Activated naive CD4-positive, alpha-beta T cell treated with anti-CD3 and anti-CD28 coated beads, Interleukin-2, amount 50 U/mL, for 72 hours (primary cell): ENCODE measurements at regions not wholly inside any gene's neighbourhood (a gene's known extent, or its start where the extent isn't known, plus 50 kb on each side); places are given as distances from the start of the nearest gene placed in this dataset.

Experiments used
- ATAC-seq, 2 donors: fragments of 150-1000 bp; cut with Tn5 transposase; 2 replicates each; pipeline ENCODE4 v1.10.0; 2021; ENCODE audit warnings: mild to moderate bottlenecking in 2 of 2, moderate library complexity in 2 of 2
- DNase-seq, 2 donors: peaks; one replicate each; pipeline ENCODE4 v3.0.0; 2021 to 2022; ENCODE audit warnings: low spot score in 2 of 2
- H3K27ac Mint-ChIP-seq, 2 donors: one replicate each; pipeline ENCODE4 v1.8.0; 2022; ENCODE audit warnings: mild to moderate bottlenecking in 2 of 2, mixed read lengths in 2 of 2
- H3K36me3 Mint-ChIP-seq, 2 donors: one replicate each; pipeline ENCODE4 v1.8.0; 2022; ENCODE audit warnings: mixed read lengths in 2 of 2
- H3K9me3 Mint-ChIP-seq, 2 donors: one replicate each; pipeline ENCODE4 v1.8.0; 2022; ENCODE audit warnings: mixed read lengths in 2 of 2

DNA sequence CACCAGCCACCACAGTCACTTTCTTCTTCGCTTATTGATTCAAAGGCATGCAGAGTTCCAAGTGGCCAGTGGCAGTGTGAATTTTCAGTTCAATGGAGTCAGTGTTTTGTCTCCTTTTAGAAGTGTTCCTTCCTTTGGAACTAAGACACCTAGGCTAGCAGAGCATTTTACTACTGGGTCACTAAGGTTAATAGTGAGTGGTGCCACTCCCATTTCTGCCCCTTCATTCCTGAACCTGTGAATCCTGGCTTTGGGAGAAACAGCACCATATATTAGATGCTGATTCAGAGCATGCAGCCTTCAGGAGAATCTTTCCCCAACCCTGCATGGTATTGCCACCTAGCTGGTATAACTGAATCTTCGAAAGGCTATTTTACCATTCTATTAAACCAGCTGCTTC lies 312.7 kb downstream of the HRH4 start:
- Mint-ChIP-seq H3K36me3 (no peaks in the 10 kb centered on the region), H3K9me3 (no peaks in the 10 kb centered on the region), H3K27ac (no peak overlapping the region)
- no peak for ATAC-seq
- DNase-seq, result no peak

DNA sequence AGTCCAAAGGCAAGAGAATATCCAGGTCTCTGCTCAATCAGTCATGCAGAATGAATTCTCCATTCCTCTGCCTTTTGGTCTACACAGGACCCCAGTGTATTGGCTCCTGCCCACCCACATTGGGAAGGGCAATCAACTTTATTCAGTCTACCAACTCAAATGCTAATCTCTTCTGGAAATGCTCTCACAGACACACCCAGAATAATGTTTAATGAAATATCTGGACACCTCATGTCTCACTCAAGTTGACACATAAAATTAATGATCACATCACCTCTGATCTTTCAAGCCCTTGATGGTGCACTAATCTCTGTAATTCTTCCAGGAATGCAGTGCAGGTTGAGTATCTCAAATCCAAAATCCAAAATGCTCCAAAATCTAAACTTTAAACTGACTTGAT lies 315.6 kb downstream of the HRH4 start:
- Mint-ChIP-seq H3K9me3 (no peaks in the 10 kb centered on the region), H3K27ac (no peak overlapping the region), H3K36me3 (no peaks in the 10 kb centered on the region)
- ATAC-seq, result no peak
- no peak for DNase-seq

DNA sequence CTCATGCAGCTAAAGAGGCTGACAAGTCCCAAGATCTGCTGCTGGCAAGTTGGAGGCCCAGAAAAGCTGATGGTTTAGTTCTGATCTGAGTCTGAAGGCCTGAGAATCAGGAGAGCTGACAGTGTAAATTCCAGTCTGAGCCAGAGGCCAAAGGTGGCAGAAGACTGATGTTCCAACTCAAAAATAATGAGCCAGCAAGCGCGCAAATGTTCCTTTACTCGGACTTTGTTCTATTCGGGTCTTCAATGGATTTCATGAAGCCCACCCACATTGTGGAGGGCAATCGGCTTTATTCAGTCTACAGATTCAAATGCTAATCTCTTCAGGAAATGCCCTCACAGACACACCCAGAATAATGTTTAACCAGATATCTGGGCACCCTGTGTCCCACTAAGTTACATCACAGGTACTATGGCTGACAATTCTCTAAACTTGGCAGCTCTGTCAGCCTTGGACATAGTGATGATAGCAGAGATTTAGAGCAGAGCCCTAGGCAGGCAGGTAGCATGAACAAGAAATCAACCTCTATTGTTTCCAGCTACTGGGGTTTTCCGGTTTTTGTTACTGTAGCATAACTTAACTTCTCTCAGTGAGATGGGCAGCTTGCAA lies 318.5 kb downstream of the HRH4 start:
- DNase-seq (no peak), ATAC-seq (no peak)
- Mint-ChIP-seq H3K9me3 (no peaks in the 10 kb centered on the region), H3K27ac (no peak overlapping the region), H3K36me3 (no peaks in the 10 kb centered on the region)

DNA sequence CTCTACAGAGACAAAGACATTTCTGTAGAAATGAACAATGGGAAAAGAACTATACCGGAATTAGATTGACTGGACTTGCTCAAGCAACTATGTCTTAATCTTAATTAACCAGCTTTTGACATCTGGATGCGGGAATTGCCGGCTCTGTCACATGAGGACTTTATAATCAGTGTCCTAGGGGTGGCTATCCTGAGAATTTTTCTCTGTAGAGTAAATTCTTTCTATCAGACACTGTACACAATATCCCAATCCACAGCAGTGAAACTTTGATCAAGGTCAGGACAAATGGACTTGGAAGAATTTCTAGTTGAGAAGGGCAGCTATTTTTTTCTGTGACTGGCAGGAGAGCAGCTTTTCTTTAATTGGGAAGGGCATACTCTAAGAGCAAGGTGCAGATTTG lies 322.1 kb downstream of the HRH4 start:
- Mint-ChIP-seq H3K27ac (no peak overlapping the region), H3K9me3 (no peaks in the 10 kb centered on the region), H3K36me3 (no peaks in the 10 kb centered on the region)
- ATAC-seq (no peak), DNase-seq (no peak)

DNA sequence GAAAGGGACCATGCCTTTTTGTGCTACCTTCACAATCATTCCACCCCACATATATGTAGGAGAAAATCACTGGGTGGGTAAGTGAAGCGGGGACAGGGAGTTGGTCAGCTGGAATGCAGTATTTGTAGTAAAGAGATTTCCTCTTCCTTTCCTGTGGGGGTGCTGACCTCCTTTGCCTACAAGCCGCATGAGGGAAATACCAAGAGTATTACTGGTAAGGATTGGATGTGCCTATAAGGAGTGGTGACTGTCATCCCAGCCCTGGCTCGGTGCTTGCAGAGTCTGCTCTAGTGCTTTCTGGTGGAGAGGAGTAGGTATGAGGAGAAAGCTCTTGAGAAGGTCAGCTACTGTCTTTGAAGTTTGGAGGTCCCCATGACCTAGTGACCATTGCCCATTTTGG lies 324.6 kb downstream of the HRH4 start:
- Mint-ChIP-seq H3K27ac (no peak overlapping the region), H3K36me3 (no peaks in the 10 kb centered on the region), H3K9me3 (peaks cover 8 to 11% of the 10 kb centered on the region in 2 donors)
- ATAC-seq (no peak), DNase-seq (no peak)

DNA sequence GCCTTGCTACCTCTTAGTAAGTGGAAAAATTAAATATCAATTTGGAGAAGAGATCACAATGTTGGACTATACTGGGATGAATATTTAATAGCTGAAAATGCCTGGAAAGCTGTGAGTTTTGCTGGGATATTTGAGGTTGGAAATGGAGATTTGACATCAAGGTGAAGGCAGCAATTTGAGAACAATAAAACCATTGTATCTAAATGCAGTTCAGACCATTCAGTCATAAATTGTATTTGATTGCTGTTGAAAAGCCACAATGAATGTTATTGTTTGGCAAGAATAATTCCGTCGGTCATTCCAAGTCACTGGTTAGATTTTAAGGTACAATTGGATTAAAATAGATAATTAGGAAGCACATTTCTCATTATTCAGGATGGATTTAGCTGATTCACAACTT lies 325.6 kb downstream of the HRH4 start:
- ATAC-seq, result no peak
- H3K9me3 Mint-ChIP-seq, result peaks cover 11 to 13% of the 10 kb centered on the region in 2 donors
- no peak for DNase-seq
- no peak overlapping the region for H3K27ac Mint-ChIP-seq
- H3K36me3 Mint-ChIP-seq, result no peaks in the 10 kb centered on the region

DNA sequence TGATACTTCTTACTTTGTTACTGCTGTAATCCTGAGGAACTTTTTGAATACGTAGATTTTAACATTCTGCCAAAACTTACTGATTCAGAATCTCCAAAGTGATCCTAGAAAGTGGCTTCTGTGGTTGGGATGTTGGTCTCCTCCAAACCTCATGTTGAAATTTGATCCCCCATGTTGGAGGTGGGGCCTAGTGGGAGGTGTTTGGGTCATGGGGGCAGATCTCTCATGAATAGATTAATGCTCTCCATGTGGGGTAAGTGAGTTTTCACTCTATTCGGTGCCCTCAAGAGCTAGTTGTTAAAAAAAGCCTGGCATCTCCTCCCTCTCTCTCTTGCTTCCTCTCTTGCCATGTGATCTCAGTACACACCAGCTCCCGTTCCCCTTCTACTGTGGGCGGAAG lies 329.9 kb downstream of the HRH4 start:
- no peak for DNase-seq
- no peak for ATAC-seq
- Mint-ChIP-seq H3K9me3 (peaks cover 11 to 13% of the 10 kb centered on the region in 2 donors), H3K27ac (no peak overlapping the region), H3K36me3 (no peaks in the 10 kb centered on the region)

DNA sequence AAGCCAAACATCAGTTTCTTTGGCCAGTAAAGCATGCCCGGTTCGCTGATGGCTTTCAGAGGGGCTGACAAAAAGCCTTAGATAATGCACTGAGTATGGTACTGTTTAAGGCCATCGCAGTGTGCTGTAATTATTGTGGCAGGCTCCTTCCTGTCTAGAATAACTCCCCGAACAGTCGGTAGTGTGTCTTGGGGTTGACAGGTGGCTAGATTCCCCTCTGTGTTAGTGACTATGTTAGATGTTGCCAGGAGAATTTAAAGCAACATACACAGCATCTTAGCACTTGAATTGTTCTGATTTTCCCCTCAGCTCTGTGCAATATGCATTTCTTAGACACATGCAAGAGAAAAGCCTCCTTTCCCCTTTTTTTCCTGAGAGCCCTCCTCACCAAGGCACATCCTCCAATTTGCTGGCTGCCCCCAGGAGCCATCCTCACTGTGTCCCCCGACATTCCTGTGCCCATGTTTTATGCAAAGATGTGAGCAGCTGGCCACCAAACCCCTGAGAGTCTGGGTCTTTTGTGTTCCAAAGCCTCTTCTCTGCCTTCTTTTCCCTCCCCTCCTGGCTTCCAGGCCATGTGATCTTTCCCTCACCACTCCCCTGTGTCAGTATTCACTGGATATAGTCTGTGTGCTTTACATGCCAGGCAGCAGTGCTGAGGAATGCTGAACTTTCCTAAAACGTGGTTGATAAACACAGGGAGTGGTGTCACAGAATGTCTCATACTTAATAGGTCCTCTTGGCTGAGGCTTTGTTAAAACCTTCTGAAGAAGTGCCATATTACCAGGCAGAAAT lies 331.5 kb downstream of the HRH4 start:
- ATAC-seq, result no peak
- Mint-ChIP-seq H3K27ac (no peak overlapping the region), H3K36me3 (no peaks in the 10 kb centered on the region), H3K9me3 (peaks cover 11 to 13% of the 10 kb centered on the region in 2 donors)
- no peak for DNase-seq

DNA sequence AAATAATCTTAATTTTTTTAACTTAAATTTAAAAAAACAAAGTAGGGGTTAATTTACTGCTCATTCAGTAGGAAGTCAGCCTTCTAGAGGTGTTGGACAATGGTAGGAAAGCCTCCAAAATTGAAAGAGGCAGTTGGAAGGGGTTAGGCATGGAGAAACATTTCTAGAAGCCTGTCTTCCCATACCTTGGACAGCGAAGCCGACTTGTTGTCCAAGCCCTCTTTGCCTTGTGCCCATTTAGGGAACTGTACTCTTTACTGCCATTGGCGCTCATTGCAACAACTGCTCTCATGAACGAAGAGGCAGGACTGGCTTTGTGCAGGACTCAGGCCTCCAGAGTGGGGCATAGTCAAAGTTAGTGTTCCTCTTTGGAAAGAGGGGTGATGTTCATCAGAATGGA lies 333.3 kb downstream of the HRH4 start:
- H3K27ac Mint-ChIP-seq, result no peak overlapping the region
- ATAC-seq (no peak), DNase-seq (no peak)
- H3K36me3 Mint-ChIP-seq, result no peaks in the 10 kb centered on the region
- H3K9me3 Mint-ChIP-seq, result peaks cover 3 to 8% of the 10 kb centered on the region in 2 donors

DNA sequence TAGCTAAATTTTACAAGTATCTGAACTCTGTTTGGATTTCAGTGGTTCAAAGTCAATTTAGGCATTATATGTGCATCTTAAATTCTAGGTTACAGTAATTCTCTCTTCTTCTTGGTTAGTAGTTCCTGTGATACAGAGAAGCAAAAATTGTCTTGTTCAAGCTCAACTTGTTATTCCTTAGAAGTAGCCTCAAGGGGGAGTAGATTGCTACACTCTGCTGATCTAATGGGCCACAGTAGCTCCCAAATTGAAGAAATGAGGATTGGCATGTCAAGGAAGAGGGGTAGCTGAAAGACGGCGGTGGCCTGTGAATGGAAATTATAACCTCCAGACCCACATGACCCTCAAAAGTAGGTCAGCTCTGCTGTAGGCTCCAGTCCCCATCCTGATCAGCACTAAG lies 334.7 kb downstream of the HRH4 start:
- ATAC-seq (no peak), DNase-seq (no peak)
- peaks cover 0 to 4% of the 10 kb centered on the region in 2 donors for H3K9me3 Mint-ChIP-seq
- H3K36me3 Mint-ChIP-seq, result no peaks in the 10 kb centered on the region
- H3K27ac Mint-ChIP-seq, result no peak overlapping the region

DNA sequence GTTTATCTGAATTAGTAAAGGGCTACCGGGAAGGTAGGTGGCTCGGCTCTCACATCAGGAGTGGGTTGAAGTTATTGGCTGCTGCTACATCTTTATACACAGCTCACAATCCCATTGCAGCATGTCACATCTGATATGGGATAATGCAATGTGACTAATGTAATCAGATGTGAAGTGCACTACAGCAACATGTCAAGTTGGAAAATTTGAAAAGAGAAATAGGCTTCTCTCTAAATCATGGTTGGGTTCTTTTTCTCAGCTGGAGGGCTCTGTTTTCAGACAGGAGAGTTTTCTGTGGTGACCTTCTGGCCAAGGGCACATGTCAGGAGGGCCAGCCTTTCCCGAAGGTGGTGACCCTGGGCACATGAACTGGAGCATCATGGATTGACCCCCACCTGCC lies 337.5 kb downstream of the HRH4 start:
- Mint-ChIP-seq H3K9me3 (no peaks in the 10 kb centered on the region), H3K27ac (no peak overlapping the region), H3K36me3 (no peaks in the 10 kb centered on the region)
- ATAC-seq (no peak), DNase-seq (no peak)

DNA sequence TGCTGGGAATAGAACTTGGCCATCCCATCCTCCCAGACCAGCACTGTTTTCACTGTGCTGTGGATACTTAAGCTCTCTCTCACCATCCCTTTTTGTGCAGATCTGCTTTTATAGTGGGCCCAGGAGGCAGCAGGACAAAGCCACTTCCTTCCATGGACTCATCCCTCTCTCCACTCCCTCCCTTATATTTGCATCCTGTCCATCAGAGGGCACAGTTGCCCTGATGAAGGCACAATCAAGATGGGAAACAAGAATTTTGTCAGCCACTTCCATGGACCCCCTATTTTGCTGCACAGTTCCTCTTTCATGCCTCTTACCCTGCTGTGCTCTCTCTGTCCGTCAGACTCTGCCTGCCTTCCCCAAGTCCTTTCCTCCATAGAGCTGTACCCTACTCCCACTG lies 338.7 kb downstream of the HRH4 start:
- no peaks in the 10 kb centered on the region for H3K36me3 Mint-ChIP-seq

DNA sequence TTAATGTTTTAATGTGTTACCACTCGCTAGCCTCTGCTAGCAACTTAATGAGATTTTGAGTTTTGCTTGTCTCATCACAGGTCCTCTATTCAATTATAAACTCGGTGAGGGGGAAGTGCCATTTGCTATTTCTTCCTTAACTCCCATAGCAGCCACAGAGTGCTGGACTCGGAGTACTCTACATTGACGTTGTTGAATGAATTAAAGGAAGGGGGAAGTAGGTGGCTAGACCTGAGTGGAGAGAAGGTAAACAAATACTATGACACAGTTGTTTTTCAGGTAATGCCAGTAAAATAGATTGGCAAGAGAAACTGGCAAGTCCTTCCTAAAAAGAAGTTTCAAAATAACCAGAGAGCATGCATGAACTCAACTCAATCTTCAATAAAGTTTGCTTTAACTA lies 339.3 kb downstream of the HRH4 start:
- Mint-ChIP-seq H3K9me3 (no peaks in the 10 kb centered on the region), H3K36me3 (no peaks in the 10 kb centered on the region), H3K27ac (no peak overlapping the region)
- DNase-seq (no peak), ATAC-seq (no peak)

More for the DNA sequence above, 338.7 kb downstream of the HRH4 start:
- Mint-ChIP-seq H3K9me3 (no peaks in the 10 kb centered on the region), H3K27ac (no peak overlapping the region)
- ATAC-seq (no peak), DNase-seq (no peak)

DNA sequence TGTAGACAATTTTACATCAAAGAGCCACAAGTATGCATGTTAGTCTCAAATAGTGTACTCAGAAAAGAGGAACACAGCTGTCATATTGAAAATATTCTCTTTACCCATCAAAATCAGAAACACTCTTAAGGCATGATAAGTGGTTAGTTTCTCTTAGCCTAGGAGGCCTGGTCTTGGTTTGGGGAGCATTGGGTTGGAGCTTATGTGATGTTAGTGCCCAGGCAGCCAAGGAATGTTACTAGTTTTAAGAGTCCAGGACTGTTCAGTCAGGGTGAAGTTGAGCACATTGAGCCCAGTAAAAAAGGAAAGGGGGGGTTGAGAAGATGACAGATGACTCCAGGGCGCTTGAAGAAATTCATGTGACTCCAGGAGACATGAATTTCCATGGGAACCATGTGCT lies 340.6 kb downstream of the HRH4 start:
- no peak overlapping the region for H3K27ac Mint-ChIP-seq
- H3K36me3 Mint-ChIP-seq, result no peaks in the 10 kb centered on the region
- DNase-seq, result no peak
- ATAC-seq, result no peak
- H3K9me3 Mint-ChIP-seq, result no peaks in the 10 kb centered on the region

DNA sequence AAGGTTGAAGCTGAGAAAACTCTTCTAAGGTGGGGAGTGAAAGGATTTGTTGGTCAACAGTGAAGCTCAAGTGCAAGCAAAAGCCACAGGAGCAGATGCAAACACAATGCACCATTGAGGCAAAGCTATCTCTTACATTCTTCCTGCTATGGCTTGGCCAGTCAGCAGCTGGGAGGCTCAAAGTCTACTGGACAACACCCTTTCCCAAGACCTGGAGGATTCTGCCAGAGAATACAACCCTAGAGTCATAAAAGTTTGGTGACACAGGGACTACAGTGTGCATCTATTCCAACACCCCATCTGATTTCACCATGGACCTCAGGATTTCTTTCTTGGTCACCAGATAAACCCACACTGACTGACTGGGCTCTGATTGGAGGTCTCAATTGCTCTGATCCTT lies 342.0 kb downstream of the HRH4 start:
- H3K9me3 Mint-ChIP-seq, result peaks cover 7 to 11% of the 10 kb centered on the region in 2 donors
- DNase-seq (no peak), ATAC-seq (no peak)
- no peaks in the 10 kb centered on the region for H3K36me3 Mint-ChIP-seq
- H3K27ac Mint-ChIP-seq, result no peak overlapping the region

DNA sequence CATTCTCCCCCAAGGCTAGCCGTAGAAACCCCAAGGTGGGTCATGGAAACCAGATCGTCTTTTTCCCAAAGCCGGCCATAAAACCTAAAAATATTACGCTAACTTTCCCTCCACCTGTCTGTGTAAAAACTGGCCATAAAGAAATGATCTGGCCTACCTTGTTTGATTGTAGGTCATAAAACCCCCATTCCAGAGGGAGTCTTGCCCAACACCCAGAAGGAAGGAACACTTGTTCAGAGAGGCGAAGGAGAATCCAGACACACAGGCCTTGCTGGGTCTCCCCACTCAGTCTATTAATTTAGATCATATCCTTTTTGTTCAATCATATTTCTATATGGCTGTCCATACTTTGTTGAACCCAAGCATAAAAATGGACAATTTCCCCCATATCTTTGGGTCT lies 344.7 kb downstream of the HRH4 start:
- DNase-seq (no peak), ATAC-seq (no peak)
- H3K9me3 Mint-ChIP-seq, result peaks cover 15 to 17% of the 10 kb centered on the region in 2 donors
- H3K36me3 Mint-ChIP-seq, result no peaks in the 10 kb centered on the region
- H3K27ac Mint-ChIP-seq, result no peak overlapping the region

DNA sequence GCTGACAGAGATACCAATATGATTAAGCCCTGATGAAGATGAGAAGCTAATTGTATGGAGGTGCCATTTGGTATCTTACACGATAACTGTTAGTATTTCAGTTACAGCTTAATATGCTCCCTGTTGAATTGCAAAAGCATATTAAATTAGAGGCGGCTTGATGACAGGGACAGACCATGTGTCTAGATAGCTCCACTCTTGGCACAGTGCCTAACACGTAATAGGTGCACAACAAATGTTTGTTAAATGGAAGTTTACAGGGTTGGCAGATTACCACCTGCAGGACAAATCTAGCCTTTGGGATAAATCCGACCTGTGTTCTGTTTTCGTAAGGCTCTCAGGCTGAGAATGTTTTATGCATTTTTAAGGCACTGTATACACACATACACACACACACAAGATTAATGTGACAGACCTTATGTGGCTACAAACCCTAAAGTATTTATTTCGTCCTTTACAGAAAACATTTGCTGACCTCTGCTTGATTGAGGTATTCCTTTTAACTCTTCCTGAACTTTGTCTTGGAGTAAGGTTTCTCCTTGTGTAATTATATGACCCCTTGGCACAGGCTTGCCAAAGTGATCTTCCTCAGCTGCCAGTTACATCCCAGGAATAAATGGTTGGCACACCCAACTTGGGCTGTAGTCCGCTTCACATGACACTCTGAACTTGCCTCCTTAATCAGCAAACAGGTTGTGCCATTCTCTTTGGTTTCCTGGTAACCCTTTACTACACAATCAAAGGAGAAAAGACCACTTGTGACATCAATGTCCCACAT lies 348.9 kb downstream of the HRH4 start:
- no peak for DNase-seq
- H3K27ac Mint-ChIP-seq, result peak overlapping the region in 1 of 2 donors; percentile 51
- peaks cover 15 to 17% of the 10 kb centered on the region in 2 donors for H3K9me3 Mint-ChIP-seq
- ATAC-seq, result no peak
- H3K36me3 Mint-ChIP-seq, result no peaks in the 10 kb centered on the region
